Nephron progenitor cell (in vitro differentiated cells): ENCODE measurements at regions not wholly inside any gene's neighbourhood (a gene's known extent, or its start where the extent isn't known, plus 50 kb on each side); places are given as distances from the start of the nearest gene placed in this dataset.

Experiments
- DNase-seq: peaks from one replicate; pipeline ENCODE4 v3.0.0; 2021
- H3K27ac Mint-ChIP-seq: 2 replicates; pipeline ENCODE4 v1.8.0; 2021; ENCODE audit warnings: mild to moderate bottlenecking, moderate library complexity, mixed read lengths
- H3K27me3 Mint-ChIP-seq: 2 replicates; pipeline ENCODE4 v1.8.0; 2021; ENCODE audit warnings: mild to moderate bottlenecking, low read depth, mixed read lengths; ENCODE audit not compliant: poor library complexity
- H3K36me3 Mint-ChIP-seq: 2 replicates; pipeline ENCODE4 v1.8.0; 2021; ENCODE audit warnings: low read depth, mixed read lengths
- H3K4me1 Mint-ChIP-seq: 2 replicates; pipeline ENCODE4 v1.8.0; 2021; ENCODE audit warnings: mixed read lengths
- H3K4me3 Mint-ChIP-seq: 2 replicates; pipeline ENCODE4 v1.8.0; 2021; ENCODE audit warnings: mild to moderate bottlenecking, moderate library complexity, mixed read lengths
- H3K9me3 Mint-ChIP-seq: 2 replicates; pipeline ENCODE4 v1.8.0; 2021; ENCODE audit warnings: mild to moderate bottlenecking, moderate library complexity, mixed read lengths
- TF ChIP-seq, protein P1 (sequence below): fragments of 200-600 bp; sonication (generic); IDR thresholded peaks from 2 replicates; pipeline ENCODE4 v1.5.0; 2021; ENCODE audit warnings: antibody characterized with exemption

- Mint-ChIP-seq H3K4me1 (peaks cover 4% of the 10 kb centered on the region), H3K27ac (no peak overlapping the region)
Measured at GRCh38 chr4:186954509-186954908, 230.9 kb upstream of the FAT1 start.

DNA sequence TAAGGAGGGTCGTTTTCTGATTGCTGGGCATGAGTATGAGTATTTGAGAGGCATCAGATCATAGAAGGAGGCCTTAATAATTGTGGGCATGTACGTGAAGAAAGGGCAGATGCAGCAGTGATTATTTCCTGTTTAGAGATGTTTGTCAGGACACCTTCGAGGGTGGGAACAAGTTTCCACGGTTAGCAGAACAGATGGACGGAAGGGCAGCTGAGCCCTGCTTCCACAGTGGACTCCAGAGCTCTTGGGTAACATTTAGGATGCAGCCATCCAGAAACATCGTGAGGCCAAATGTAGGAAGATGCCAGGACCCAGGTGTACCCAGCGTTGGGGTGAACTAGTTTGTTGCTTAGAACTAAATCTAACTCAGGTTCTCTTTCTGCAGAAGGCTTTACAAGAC lies 231.3 kb upstream of the FAT1 start:
- TF ChIP-seq, protein P1, sequence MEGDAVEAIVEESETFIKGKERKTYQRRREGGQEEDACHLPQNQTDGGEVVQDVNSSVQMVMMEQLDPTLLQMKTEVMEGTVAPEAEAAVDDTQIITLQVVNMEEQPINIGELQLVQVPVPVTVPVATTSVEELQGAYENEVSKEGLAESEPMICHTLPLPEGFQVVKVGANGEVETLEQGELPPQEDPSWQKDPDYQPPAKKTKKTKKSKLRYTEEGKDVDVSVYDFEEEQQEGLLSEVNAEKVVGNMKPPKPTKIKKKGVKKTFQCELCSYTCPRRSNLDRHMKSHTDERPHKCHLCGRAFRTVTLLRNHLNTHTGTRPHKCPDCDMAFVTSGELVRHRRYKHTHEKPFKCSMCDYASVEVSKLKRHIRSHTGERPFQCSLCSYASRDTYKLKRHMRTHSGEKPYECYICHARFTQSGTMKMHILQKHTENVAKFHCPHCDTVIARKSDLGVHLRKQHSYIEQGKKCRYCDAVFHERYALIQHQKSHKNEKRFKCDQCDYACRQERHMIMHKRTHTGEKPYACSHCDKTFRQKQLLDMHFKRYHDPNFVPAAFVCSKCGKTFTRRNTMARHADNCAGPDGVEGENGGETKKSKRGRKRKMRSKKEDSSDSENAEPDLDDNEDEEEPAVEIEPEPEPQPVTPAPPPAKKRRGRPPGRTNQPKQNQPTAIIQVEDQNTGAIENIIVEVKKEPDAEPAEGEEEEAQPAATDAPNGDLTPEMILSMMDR = no peak

More at GRCh38 chr4:186954509-186954908, 230.9 kb upstream of the FAT1 start:
- TF ChIP-seq, protein P1 = no peak
- Mint-ChIP-seq H3K27me3 (no peaks in the 10 kb centered on the region), H3K4me3 (no peak overlapping the region), H3K36me3 (no peaks in the 10 kb centered on the region), H3K9me3 (no peaks in the 10 kb centered on the region)
- no peak for DNase-seq

DNA sequence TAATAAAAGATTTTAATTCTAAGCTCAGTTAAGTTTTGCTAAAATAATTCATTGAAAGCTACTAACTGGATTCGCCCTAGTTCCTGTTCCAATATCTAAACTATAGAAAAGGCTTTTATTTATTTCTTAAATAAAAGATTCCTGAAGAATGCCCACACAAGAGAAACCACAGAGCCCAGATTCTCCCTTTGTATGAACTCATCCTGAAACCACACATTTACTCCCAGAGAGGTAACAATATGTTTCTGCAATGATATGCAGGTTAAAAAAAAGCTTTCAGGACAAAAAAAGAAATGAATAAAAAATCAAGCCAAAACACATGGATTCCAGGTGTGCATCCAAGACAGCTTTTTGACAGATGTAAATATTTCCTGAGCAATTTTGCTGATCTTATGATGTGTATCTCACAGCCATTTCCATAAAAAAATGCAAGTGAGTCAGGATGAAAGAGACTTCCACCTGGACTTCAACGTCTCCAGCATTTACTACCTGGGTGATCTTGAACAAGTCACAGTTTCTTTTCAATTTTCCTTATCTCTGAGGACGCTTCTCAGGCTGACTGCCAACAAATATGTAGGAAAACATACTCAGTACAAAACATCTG lies 234.4 kb upstream of the FAT1 start:
- H3K9me3 Mint-ChIP-seq = no peaks in the 10 kb centered on the region
- no peaks in the 10 kb centered on the region for H3K27me3 Mint-ChIP-seq
- DNase-seq = no peak
- TF ChIP-seq, protein P1 = no peak
- H3K4me3 Mint-ChIP-seq = no peak overlapping the region
- H3K4me1 Mint-ChIP-seq = peaks cover 4% of the 10 kb centered on the region
- H3K27ac Mint-ChIP-seq = no peak overlapping the region
- H3K36me3 Mint-ChIP-seq = no peaks in the 10 kb centered on the region

More for the DNA sequence above, 231.3 kb upstream of the FAT1 start:
- no peak for DNase-seq
- Mint-ChIP-seq H3K27ac (no peak overlapping the region), H3K36me3 (no peaks in the 10 kb centered on the region), H3K9me3 (no peaks in the 10 kb centered on the region), H3K4me1 (peaks cover 4% of the 10 kb centered on the region), H3K4me3 (no peak overlapping the region), H3K27me3 (no peaks in the 10 kb centered on the region)

DNA sequence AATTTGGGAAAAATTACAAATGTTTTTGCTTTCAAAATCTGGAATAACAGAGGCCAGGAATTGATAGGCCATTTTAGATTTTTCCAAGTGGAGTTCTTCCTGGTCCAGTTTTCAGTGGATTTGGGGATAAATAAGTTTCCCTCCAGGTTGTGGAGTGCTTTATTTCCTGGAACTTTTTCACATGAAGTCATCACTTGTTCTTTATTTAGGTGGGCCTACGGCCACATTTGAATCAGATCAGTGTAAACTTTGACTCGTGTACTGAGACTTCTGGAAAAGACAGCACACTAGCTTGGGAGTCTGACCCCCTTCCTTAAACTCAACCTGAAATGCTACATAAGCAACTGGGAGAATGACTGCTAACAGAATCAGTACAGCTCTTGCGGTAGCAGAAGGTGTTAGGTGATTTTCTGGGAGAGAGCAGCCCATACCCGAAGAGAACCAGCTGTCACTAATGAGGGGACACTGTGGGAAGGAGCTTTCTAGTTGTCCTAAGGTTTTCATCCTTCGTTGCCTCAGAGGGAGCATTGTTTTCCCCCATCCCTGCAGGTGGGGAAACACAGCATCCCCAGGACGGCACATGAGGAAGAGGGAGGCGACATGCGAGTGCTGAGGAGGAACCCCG lies 235.2 kb upstream of the FAT1 start:
- H3K27me3 Mint-ChIP-seq = no peaks in the 10 kb centered on the region
- no peaks in the 10 kb centered on the region for H3K36me3 Mint-ChIP-seq
- H3K4me3 Mint-ChIP-seq = no peak overlapping the region
- no peak for DNase-seq
- H3K4me1 Mint-ChIP-seq = peaks cover 4% of the 10 kb centered on the region
- H3K27ac Mint-ChIP-seq = no peak overlapping the region
- no peaks in the 10 kb centered on the region for H3K9me3 Mint-ChIP-seq
- TF ChIP-seq, protein P1 = no peak

DNA sequence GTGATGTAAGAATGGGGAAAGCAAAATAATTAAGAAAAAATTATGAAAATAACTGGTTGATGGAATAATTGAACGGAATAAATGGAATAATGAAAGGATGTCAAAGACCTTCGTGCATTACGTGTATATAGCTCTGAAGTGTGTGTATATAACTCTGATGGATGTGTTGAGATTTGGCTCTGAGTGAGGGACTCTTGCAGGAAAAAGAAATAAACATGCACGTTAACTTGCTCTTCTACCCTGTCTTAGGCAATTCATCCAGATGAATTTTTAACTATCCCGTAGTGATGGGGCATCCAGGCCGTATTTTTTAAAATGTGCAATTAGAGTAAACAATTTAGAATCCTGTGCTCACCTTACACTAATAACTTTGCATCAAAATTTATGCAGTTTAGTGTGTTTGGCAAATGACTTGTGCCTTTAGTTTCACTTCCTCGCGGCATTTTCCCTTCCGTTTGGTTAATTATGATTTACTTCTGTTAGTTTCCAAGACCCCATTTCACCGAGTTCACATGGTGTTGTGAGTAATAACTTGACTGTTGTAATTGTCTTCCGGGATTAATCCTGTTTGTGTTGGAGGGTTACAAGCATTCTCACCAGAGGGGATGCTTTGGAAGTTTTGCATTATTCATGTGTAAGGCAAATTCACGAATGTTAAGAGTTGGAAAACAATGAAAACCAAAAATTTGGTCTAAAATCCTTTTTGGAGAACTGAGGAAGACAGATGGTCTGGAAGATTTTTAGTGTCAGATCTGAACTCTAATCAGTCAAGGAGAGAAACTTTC lies 256.5 kb upstream of the FAT1 start:
- Mint-ChIP-seq H3K27ac (no peak overlapping the region), H3K4me3 (no peak overlapping the region), H3K4me1 (peaks cover 8% of the 10 kb centered on the region), H3K27me3 (peaks cover 8% of the 10 kb centered on the region), H3K9me3 (no peaks in the 10 kb centered on the region), H3K36me3 (no peaks in the 10 kb centered on the region)
- TF ChIP-seq, protein P1 = no peak
- DNase-seq = no peak
